ENCODE measurements at regions not wholly inside any gene's neighbourhood (a gene's known extent, or its start where the extent isn't known, plus 50 kb on each side); places are given as distances from the start of the nearest gene placed in this dataset.

DNA sequence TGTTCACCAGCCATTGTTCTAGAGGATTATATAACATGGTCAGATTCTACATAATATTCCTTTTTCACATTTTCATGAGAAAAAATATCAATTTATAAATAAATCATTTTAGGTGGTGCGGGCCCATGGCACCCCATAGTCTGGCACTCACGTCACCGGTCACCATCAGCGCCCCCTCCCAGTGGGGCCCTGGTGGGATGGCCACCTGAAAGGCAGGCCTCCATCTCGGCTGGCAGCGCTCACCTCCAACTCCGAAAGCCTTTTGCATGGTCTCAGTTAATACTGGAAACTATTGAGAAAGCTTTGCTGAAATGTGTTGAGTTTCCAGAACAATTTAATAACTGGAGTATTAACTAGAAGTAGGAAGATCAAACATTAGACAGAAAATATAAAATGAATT, 141.4 kb upstream of the SALL3 start:
- ATAC-seq (no peak), DNase-seq (ENCODE audit: low spot score in 2 of 2) (no peak)
- H3K36me3 Mint-ChIP-seq, result no peaks in the 10 kb centered on the region
- peaks cover 11 to 19% of the 10 kb centered on the region in 2 donors for H3K9me3 Mint-ChIP-seq
- H3K27ac Mint-ChIP-seq, result no peak overlapping the region

GRCh38 chr18:78849046-78849445, 130.6 kb upstream of the SALL3 start:
- ATAC-seq (no peak), DNase-seq (ENCODE audit: low spot score in 2 of 2) (no peak)
- H3K36me3 Mint-ChIP-seq, result peaks cover 6 to 18% of the 10 kb centered on the region in 2 donors
- peaks cover 25 to 44% of the 10 kb centered on the region in 2 donors for H3K9me3 Mint-ChIP-seq
- H3K27ac Mint-ChIP-seq, result no peak overlapping the region

GRCh38 chr18:78849458-78849857, 130.2 kb upstream of the SALL3 start:
- H3K27ac Mint-ChIP-seq, result no peak overlapping the region
- H3K36me3 Mint-ChIP-seq, result peaks cover 6 to 17% of the 10 kb centered on the region in 2 donors
- ATAC-seq (no peak), DNase-seq (ENCODE audit: low spot score in 2 of 2) (no peak)
- H3K9me3 Mint-ChIP-seq, result peaks cover 24 to 40% of the 10 kb centered on the region in 2 donors

DNA sequence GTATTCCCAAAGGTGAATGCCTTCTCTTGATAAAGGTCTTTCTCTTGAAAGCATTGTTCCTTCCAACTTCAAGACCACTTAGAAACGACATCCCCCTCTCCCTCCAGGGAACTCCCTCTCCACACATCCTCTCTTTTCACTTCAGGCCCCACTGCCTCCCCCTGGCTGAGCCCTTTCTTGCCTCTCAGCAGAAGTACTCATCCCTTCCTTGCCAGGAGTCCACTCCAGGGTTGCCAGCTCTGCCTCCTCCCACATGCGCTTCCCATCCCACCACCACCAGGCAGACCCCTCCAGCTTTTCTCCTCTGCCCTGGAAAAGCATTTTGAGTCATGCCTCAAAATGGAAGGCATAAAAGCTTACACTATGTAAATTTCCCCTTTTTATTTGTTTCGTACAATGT, 126.3 kb upstream of the SALL3 start:
- ATAC-seq, result no peak
- Mint-ChIP-seq H3K9me3 (peaks cover 21 to 26% of the 10 kb centered on the region in 2 donors), H3K36me3 (peaks cover 6 to 14% of the 10 kb centered on the region in 2 donors), H3K27ac (no peak overlapping the region)
- DNase-seq (ENCODE audit: low spot score in 2 of 2), result no peak

DNA sequence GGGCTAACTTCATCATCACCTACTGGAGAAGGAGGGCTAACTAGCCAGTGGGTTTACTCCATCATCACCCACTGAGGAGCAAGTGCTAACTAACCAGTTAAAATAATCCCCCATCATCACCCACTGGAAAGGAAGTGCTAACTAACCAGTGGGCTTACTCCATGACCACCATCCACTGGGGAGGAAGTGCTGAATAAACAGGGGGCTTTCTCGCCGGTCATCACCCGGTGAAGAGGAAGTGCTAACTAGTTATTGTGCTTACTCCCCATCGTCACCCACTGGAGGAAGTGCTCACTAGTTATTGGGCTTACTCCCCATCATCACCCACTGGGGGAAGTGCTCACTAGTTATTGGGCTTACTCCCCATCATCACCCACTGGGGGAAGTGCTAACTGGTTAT, 124.4 kb upstream of the SALL3 start:
- ATAC-seq (no peak), DNase-seq (ENCODE audit: low spot score in 2 of 2) (no peak)
- peaks cover 14 to 18% of the 10 kb centered on the region in 2 donors for H3K9me3 Mint-ChIP-seq
- no peak overlapping the region for H3K27ac Mint-ChIP-seq
- H3K36me3 Mint-ChIP-seq, result peaks cover 2 to 6% of the 10 kb centered on the region in 2 donors

GRCh38 chr18:78856569-78857313, 122.9 kb upstream of the SALL3 start:
- DNase-seq (ENCODE audit: low spot score in 2 of 2) (no peak), ATAC-seq (no peak)
- Mint-ChIP-seq H3K36me3 (peaks cover 0 to 5% of the 10 kb centered on the region in 2 donors), H3K27ac (no peak overlapping the region), H3K9me3 (peaks cover 12 to 13% of the 10 kb centered on the region in 2 donors)

DNA sequence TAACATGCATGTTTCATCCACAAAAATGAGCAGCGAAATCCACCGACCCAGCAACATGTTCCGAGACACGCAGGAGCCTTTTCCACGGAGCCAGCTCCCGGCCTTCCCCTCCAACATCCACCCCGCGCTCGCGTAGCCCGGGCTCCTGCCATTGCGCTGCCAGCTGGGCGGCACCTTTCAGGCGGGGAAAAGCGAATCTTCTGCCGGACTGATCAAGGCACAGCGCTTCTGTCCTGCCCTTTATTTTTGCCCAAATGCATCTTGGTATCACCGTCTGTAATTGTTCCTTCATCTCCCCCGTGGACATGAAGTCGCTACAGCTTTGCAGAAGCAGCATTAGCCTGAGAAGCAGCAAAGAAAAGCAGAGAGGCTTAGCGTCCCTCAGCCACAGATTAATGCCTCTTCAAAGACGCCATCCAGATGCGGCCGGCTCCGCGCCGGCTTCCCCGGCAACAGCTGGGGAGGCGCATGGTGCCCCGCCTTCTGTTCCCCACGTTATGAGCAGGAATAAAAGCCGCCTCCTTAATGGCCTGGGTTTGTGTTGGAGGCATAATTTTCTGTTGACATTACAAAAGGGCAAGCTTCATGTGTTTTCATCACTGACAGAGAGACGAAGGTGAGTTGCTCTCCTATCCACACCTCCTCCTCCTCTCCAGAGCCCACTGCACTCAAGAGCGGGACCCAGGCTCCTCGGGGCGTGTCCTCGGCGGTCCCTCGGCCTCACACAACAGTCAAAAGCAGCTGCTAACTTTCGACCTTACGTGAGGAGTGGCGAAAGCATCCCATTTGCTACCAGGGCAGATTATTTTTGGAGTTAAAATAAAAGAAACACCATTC, 122.1 kb upstream of the SALL3 start:
- peaks cover 12 to 13% of the 10 kb centered on the region in 2 donors for H3K9me3 Mint-ChIP-seq
- DNase-seq (ENCODE audit: low spot score in 2 of 2) (no peak), ATAC-seq (no peak)
- H3K36me3 Mint-ChIP-seq, result peaks cover 0 to 5% of the 10 kb centered on the region in 2 donors
- no peak overlapping the region for H3K27ac Mint-ChIP-seq

DNA sequence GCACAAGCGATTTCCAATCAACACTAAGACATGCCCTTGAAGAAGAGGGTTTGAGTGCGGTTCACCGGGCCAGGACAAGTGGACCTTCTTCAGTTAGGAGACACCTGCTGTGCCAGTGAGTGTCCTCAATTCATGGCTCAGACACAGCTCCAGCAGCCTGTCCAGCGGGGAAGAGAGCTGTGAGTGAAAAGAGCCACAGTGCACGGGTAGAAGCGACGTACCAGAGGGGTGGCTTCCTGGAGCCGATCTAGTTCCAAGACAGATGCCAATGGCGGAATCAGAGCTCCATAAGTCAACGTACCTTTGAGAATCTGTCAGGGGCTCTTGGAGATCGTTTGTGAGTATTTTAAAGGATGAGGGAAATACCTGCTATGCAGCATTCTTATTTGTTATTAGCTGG, 119.9 kb upstream of the SALL3 start:
- Mint-ChIP-seq H3K9me3 (peaks cover 2 to 3% of the 10 kb centered on the region in 2 donors), H3K36me3 (peaks cover 0 to 4% of the 10 kb centered on the region in 2 donors), H3K27ac (peak overlapping the region in 1 of 2 donors; percentile 12)
- ATAC-seq (no peak), DNase-seq (ENCODE audit: low spot score in 2 of 2) (no peak)

- no peak for ATAC-seq
- H3K27ac Mint-ChIP-seq, result peak overlapping the region in 1 of 2 donors; percentile 12
- H3K9me3 Mint-ChIP-seq, result no peaks in the 10 kb centered on the region
- no peaks in the 10 kb centered on the region for H3K36me3 Mint-ChIP-seq
- no peak for DNase-seq (ENCODE audit: low spot score in 2 of 2)
Measured at GRCh38 chr18:78860117-78860516, 119.5 kb upstream of the SALL3 start.

GRCh38 chr18:78861116-78861515, 118.5 kb upstream of the SALL3 start:
- H3K27ac Mint-ChIP-seq, result no peak overlapping the region

DNA sequence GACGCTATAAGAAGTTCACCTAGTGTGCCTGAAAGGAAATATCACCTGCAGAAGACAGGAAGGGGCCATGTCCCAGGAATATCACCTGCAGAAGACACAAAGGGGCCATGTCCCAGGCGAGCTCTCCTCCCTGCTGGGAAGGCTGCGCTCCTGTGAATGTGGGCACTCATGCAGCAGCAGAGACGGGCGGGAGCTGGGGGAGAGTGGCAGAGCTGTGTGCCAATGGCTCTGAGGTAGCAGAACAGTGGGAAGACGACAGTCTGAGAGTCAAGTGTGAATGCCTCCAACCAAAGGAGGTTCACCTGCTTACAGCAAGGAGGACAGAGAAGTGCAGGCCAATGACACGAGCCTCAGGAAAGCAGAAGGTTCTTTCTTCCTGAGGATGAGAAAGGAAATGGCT, 117.9 kb upstream of the SALL3 start:
- H3K27ac Mint-ChIP-seq, result peak overlapping the region in 1 of 2 donors; percentile 48
- no peaks in the 10 kb centered on the region for H3K9me3 Mint-ChIP-seq
- ATAC-seq, result no peak
- H3K36me3 Mint-ChIP-seq, result no peaks in the 10 kb centered on the region
- no peak for DNase-seq (ENCODE audit: low spot score in 2 of 2)

More at GRCh38 chr18:78861116-78861515, 118.5 kb upstream of the SALL3 start:
- Mint-ChIP-seq H3K36me3 (no peaks in the 10 kb centered on the region), H3K9me3 (no peaks in the 10 kb centered on the region)
- ATAC-seq, result no peak
- no peak for DNase-seq (ENCODE audit: low spot score in 2 of 2)

DNA sequence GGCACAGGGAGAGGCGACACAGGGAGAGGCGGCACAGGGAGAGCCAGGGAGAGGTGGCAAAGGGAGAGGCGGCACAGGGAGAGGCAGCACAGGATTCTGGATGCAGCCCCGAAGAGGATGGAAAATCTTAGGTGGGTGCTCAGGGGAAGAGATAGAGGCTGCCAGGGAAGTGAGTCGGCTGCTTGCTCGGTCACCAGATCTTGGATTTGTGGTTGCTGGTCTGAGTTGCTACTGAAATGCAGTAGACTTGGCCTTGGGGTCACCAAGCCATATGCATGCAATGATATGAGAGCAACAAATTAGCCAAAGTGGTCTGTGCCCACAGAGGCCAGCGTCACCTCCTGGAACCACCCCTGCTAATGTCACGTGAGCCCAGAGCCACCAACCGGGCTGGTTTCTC, 117.2 kb upstream of the SALL3 start:
- ATAC-seq (no peak), DNase-seq (ENCODE audit: low spot score in 2 of 2) (no peak)
- Mint-ChIP-seq H3K27ac (no peak overlapping the region), H3K36me3 (no peaks in the 10 kb centered on the region), H3K9me3 (no peaks in the 10 kb centered on the region)

DNA sequence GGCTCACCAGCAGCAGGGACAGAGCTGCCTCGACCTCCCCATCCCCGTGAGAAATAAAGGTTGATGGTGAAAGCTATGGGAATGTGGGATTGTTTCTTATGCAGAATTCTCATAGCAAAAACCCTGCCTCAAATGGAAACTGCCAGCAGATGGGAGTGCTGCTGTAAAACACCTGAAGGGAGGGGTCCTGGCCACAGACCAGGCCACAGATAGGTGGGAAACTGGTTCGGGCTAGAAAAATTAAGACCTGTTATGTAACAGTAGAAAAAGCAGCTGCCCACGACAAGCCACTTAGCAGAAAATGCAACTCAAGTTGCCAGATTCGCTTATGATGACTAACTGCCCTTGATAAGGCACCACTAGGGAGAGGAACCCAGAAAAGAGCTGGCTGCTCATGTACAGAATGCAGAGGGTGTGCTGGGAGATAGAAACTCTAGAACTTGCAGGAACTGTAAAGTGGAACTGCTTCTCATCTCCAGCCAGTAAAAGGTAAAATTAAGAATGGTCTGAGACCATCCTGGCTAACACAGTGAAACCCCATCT, 114.5 kb upstream of the SALL3 start:
- Mint-ChIP-seq H3K9me3 (no peaks in the 10 kb centered on the region), H3K36me3 (no peaks in the 10 kb centered on the region), H3K27ac (no peak overlapping the region)
- DNase-seq (ENCODE audit: low spot score in 2 of 2), result no peak
- no peak for ATAC-seq

DNA sequence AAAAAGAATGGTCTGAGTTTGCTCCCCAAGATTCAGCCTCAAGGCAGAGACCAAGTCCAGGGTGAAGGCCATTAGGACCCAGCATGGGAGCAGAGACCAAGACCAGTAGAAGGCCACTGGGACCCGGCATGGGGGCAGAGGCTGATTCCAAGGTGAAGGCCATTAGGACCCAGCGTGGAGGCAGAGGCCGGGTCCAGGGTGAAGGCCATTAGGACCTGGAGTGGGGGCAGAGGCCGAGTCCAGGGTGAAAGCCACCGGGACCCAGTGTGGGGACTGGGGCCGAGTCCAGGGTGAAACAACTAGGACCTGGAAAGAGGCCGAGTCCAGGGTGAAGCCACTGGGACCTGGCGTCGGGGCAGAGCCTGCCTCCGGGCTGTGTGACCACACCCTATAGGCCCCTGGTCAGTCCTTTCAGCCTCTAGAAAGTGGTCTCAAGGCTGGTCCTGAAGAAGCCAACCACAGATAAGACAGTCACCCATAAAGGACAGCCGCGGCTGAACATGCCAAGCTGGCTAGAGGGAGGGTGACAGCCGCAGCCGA, 113.8 kb upstream of the SALL3 start:
- DNase-seq (ENCODE audit: low spot score in 2 of 2) (no peak), ATAC-seq (no peak)

GRCh38 chr18:78867131-78867530, 112.5 kb upstream of the SALL3 start:
- H3K27ac Mint-ChIP-seq, result no peak overlapping the region
- ATAC-seq, result no peak
- no peaks in the 10 kb centered on the region for H3K36me3 Mint-ChIP-seq
- no peaks in the 10 kb centered on the region for H3K9me3 Mint-ChIP-seq
- no peak for DNase-seq (ENCODE audit: low spot score in 2 of 2)

More for the DNA sequence above, 113.8 kb upstream of the SALL3 start:
- Mint-ChIP-seq H3K9me3 (no peaks in the 10 kb centered on the region), H3K36me3 (no peaks in the 10 kb centered on the region), H3K27ac (no peak overlapping the region)

DNA sequence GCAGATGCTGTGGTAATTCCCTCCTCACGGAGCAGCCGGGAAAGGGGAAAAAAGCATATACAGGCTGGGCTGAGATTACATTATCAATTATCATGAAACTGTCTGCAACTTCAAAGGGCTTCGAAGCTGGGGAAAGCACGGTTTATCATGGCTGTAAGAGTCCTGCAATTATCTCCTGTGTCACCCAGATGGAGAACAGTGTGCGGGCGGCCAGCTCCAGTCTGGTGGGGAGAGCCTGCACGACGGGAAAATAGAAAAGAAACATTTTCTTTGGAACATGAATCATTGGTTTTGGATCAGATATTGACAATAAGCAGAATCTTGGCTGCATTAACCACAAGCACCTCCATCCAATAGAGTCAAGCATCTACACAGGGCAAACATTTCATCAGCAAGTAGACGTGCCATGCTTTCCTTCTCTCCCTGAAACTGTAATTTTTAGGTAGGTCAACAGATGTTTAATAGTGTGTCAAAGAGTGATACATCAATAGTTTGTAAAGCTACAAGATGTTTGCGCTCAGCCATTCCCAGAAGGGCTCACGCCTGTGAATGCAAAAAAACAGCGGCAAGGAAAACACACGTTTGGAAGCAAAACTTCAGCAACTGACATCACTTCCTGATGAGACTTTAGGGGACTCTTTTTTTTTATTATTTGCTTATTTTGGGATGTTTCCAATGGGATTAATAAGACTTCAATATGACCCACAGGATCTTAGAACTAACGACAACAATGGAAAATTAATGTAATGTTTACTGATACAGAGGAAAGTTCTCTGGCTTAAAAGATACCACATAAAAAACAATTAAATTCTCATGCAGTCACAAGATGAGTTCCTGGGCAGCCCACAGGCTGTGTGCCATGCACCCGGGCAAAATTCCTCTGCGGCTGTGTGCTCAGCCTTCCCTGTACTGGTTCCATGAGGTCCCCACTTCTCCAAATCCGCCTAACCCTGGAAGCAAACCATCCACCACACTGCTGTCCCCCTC, 111.0 kb upstream of the SALL3 start:
- ATAC-seq (no peak), DNase-seq (ENCODE audit: low spot score in 2 of 2) (no peak)
- H3K27ac Mint-ChIP-seq, result peak overlapping the region in 1 of 2 donors; percentile 92
- no peaks in the 10 kb centered on the region for H3K36me3 Mint-ChIP-seq
- no peaks in the 10 kb centered on the region for H3K9me3 Mint-ChIP-seq
